ENCODE measurements at regions not wholly inside any gene's neighbourhood (a gene's known extent, or its start where the extent isn't known, plus 50 kb on each side); places are given as distances from the start of the nearest gene placed in this dataset.

GRCh38 chr9:105141976-105142250 lies 102.5 kb upstream of the SLC44A1 start:
- no peaks in the 10 kb centered on the region for H3K36me3 ChIP-seq (ENCODE audit: insufficient read depth)
- Mint-ChIP-seq H3K4me3 (no peak overlapping the region), H3K4me1 (peaks cover 24% of the 10 kb centered on the region), H3K36me3 (ENCODE audit: low read depth) (no peaks in the 10 kb centered on the region), H3K27me3 (ENCODE audit: insufficient read depth, low read depth, poor library complexity) (peaks cover 13% of the 10 kb centered on the region), H3K9me3 (peaks cover 3% of the 10 kb centered on the region; the same call in 1 of the 3 replicates), H3K27ac (no peak overlapping the region)
- H2AFZ ChIP-seq = no peak overlapping the region
- H3K9me2 ChIP-seq (ENCODE audit: insufficient read depth) = no peaks in the 10 kb centered on the region; the same call in 1 of the 2 replicates
- no peak overlapping the region for H3K4me3 ChIP-seq
- ATAC-seq = no peak
- peaks cover 15% of the 10 kb centered on the region for H3K4me1 ChIP-seq (ENCODE audit: insufficient read depth)
- TF ChIP-seq REST (IDR thresholded peaks at IDR 0.05; ENCODE audit: unreplicated experiment) (no peak), ZNF331 (CRISPR knock-in tag; IDR thresholded peaks at IDR 0.05; ENCODE audit: low read depth) (no peak), ETS1 (IDR thresholded peaks at IDR 0.05) (no peak), EZH2 (IDR thresholded peaks at IDR 0.05; ENCODE audit: low read depth, unreplicated experiment) (no peak), ZNF462 (CRISPR knock-in tag; IDR thresholded peaks at IDR 0.05) (no peak), CREB1 (CRISPR knock-in tag; IDR thresholded peaks at IDR 0.05; ENCODE audit: low read depth) (no peak)
- DNase-seq (ENCODE audit: low spot score) = no peak
- no peak overlapping the region for H3K4me2 ChIP-seq
- H3K27ac ChIP-seq (ENCODE audit: low read depth) = no peak overlapping the region
- no peaks in the 10 kb centered on the region for H3K79me2 ChIP-seq (replicated peaks; ENCODE audit: insufficient read depth)
- H3K27me3 ChIP-seq (ENCODE audit: insufficient read depth) = no peaks in the 10 kb centered on the region
- no peaks in the 10 kb centered on the region for H4K20me1 ChIP-seq (replicated peaks; ENCODE audit: insufficient read depth)
- no peaks in the 10 kb centered on the region for H3F3A ChIP-seq (replicated peaks; ENCODE audit: low read depth)
